HG02885 (cell line): ENCODE measurements at regions not wholly inside any gene's neighbourhood (a gene's known extent, or its start where the extent isn't known, plus 50 kb on each side); places are given as distances from the start of the nearest gene placed in this dataset.

Experiments used
- ATAC-seq: cut with Tn5 transposase; IDR thresholded peaks from one replicate; pipeline ENCODE4 v1.9.1; 2021; ENCODE audit warnings: mild to moderate bottlenecking; ENCODE audit not compliant: unreplicated experiment, poor library complexity

GRCh38 chr4:108529984-108530905 lies 90.1 kb upstream of the RPL34 start:
- no peak for ATAC-seq

GRCh38 chr4:108529102-108529501 lies 91.3 kb upstream of the RPL34 start:
- no peak for ATAC-seq

GRCh38 chr4:108527723-108528122 lies 92.7 kb upstream of the RPL34 start:
- peak; percentile 70 for ATAC-seq

- ATAC-seq: no peak
Measured at GRCh38 chr4:108520807-108521206, 99.6 kb upstream of the RPL34 start.

- ATAC-seq: peak; percentile 64
Measured at GRCh38 chr4:108519911-108520601, 100.3 kb upstream of the RPL34 start.

- peak; percentile 22 for ATAC-seq
Measured at GRCh38 chr4:108519208-108519833, 101.1 kb upstream of the RPL34 start.

GRCh38 chr4:108512615-108513505 lies 107.5 kb upstream of the RPL34 start:
- no peak for ATAC-seq

- no peak for ATAC-seq
Measured at GRCh38 chr4:108511618-108512017, 108.8 kb upstream of the RPL34 start.

GRCh38 chr4:108502356-108502755 lies 118.0 kb upstream of the RPL34 start:
- no peak for ATAC-seq

GRCh38 chr4:108498925-108499324 lies 121.5 kb upstream of the RPL34 start:
- no peak for ATAC-seq

- ATAC-seq: no peak
Measured at GRCh38 chr4:108493596-108493931, 126.8 kb upstream of the RPL34 start.

GRCh38 chr4:108492816-108493595 lies 127.4 kb upstream of the RPL34 start:
- peak; percentile 71 for ATAC-seq

GRCh38 chr4:108488865-108489264 lies 131.5 kb upstream of the RPL34 start:
- ATAC-seq: no peak

- no peak for ATAC-seq
Measured at GRCh38 chr4:108486046-108486445, 134.3 kb upstream of the RPL34 start.

- no peak for ATAC-seq
Measured at GRCh38 chr4:108484187-108484586, 136.2 kb upstream of the RPL34 start.

- no peak for ATAC-seq
Measured at GRCh38 chr4:108483650-108484049, 136.7 kb upstream of the RPL34 start.

- ATAC-seq: no peak
Measured at GRCh38 chr4:108483079-108483478, 137.3 kb upstream of the RPL34 start.

GRCh38 chr4:108480881-108481280 lies 139.5 kb upstream of the RPL34 start:
- no peak for ATAC-seq

- ATAC-seq: no peak
Measured at GRCh38 chr4:108477527-108478108, 142.8 kb upstream of the RPL34 start.
